Neural cell (in vitro differentiated cells): ENCODE measurements at regions not wholly inside any gene's neighbourhood (a gene's known extent, or its start where the extent isn't known, plus 50 kb on each side); places are given as distances from the start of the nearest gene placed in this dataset.

Experiments
- EZH2 ChIP-seq: fragments of 200-600, 300-800 bp; shearing (Covaris generic), sonication (generic); IDR thresholded peaks from 2 replicates; pipeline ENCODE4 v1.6.1; 2014; ENCODE audit warnings: antibody characterized with exemption, low read length, borderline replicate concordance, mild to moderate bottlenecking; ENCODE audit not compliant: insufficient read depth, poor library complexity, severe bottlenecking
- TAF1 ChIP-seq: IDR thresholded peaks from 2 replicates; pipeline ENCODE4 v1.6.1; 2012; ENCODE audit warnings: low read depth
- TF ChIP-seq, protein P1 (sequence below): fragments of 450-650 bp; IDR thresholded peaks from 2 replicates; pipeline ENCODE4 v1.5.1; 2014; ENCODE audit warnings: antibody characterized with exemption, mild to moderate bottlenecking, moderate library complexity; ENCODE audit not compliant: poor library complexity, severe bottlenecking

DNA sequence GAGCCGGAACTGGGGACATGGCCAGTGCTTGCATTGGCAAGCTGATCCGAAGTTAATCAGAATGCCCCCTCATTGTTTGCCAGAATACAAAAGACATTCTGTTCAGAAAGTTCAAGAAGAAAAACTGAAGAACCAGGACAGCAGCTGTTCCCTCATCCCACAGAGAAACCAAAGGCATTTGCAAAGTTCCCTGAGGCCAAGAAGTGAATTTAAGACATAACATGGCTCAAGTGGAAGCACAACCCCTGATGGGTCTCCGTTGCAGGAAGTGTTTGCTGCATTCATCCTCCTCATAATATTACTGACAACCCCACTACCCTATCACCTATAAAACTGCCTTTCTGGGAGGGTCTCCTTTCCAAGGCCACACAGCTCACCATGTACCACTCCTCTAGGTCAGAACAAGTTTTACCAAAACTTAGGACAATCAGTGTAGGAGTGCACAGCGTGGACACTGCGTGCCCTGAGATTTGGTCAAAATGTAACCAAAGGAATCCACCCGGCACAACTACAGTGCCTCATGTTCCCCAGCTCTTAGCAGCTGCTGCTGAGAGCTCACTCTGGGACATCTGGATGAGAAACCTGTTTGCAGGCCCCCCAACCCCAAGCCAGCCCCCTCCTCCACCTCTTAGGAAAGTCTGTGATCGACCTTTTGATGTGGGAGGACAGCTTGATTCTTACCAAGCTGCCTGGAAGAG lies 101.6 kb upstream of the AKIP1 start:
- TF ChIP-seq, protein P1, sequence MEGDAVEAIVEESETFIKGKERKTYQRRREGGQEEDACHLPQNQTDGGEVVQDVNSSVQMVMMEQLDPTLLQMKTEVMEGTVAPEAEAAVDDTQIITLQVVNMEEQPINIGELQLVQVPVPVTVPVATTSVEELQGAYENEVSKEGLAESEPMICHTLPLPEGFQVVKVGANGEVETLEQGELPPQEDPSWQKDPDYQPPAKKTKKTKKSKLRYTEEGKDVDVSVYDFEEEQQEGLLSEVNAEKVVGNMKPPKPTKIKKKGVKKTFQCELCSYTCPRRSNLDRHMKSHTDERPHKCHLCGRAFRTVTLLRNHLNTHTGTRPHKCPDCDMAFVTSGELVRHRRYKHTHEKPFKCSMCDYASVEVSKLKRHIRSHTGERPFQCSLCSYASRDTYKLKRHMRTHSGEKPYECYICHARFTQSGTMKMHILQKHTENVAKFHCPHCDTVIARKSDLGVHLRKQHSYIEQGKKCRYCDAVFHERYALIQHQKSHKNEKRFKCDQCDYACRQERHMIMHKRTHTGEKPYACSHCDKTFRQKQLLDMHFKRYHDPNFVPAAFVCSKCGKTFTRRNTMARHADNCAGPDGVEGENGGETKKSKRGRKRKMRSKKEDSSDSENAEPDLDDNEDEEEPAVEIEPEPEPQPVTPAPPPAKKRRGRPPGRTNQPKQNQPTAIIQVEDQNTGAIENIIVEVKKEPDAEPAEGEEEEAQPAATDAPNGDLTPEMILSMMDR, result no peak
- TF ChIP-seq TAF1, result no peak
- no peak for TF ChIP-seq EZH2
